ENCODE measurements at regions not wholly inside any gene's neighbourhood (a gene's known extent, or its start where the extent isn't known, plus 50 kb on each side); places are given as distances from the start of the nearest gene placed in this dataset.

GRCh38 chr3:104279617-104280016 is 1087.1 kb upstream of the ALCAM start:
- WGBS, 2 donors, result 66 to 71% methylated on average over 1 of the region's 1 CpG
- Histone ChIP-seq H3K27ac (no peak overlapping the region), H3K4me1 (no peaks in the 10 kb centered on the region), H3K4me3 (replicated peaks in 1 of 3) (no peak overlapping the region), H3K27me3 (no peaks in the 10 kb centered on the region), H3K36me3 (no peaks in the 10 kb centered on the region), H3K9me3 (no peaks in the 10 kb centered on the region)
- intact Hi-C loops (cut with DNase I), result no loop called here
- TF ChIP-seq CTCF (IDR thresholded peaks at IDR 0.05), result no peak
- no peak for DNase-seq

GRCh38 chr3:104281713-104282112 is 1085.0 kb upstream of the ALCAM start:
- no peak for DNase-seq
- Histone ChIP-seq H3K4me3 (replicated peaks in 1 of 3) (no peak overlapping the region), H3K27me3 (no peaks in the 10 kb centered on the region), H3K9me3 (no peaks in the 10 kb centered on the region), H3K36me3 (no peaks in the 10 kb centered on the region), H3K4me1 (no peaks in the 10 kb centered on the region), H3K27ac (no peak overlapping the region)
- no peak for TF ChIP-seq CTCF (IDR thresholded peaks at IDR 0.05)
- no peak for TF ChIP-seq POLR2A (IDR thresholded peaks at IDR 0.05)
- intact Hi-C loops (cut with DNase I), result no loop called here
- 89 to 95% methylated on average over 3 of the region's 3 CpGs for WGBS, 2 donors

- no peak for DNase-seq
- no peaks in the 10 kb centered on the region for H3K36me3 ChIP-seq
- 87 to 92% methylated on average over 5 of the region's 5 CpGs for WGBS, 2 donors
- no peak overlapping the region for H3K4me3 ChIP-seq (replicated peaks in 1 of 3)
- H3K27ac ChIP-seq, result no peak overlapping the region
- H3K9me3 ChIP-seq, result no peaks in the 10 kb centered on the region
- intact Hi-C loops (cut with DNase I), result no loop called here
- no peaks in the 10 kb centered on the region for H3K4me1 ChIP-seq
- TF ChIP-seq POLR2A (IDR thresholded peaks at IDR 0.05) (no peak), CTCF (IDR thresholded peaks at IDR 0.05) (no peak)
- H3K27me3 ChIP-seq, result no peaks in the 10 kb centered on the region
Measured at GRCh38 chr3:104286645-104287044, 1080.1 kb upstream of the ALCAM start.

GRCh38 chr3:104291437-104291851 is 1075.3 kb upstream of the ALCAM start:
- Histone ChIP-seq H3K4me3 (replicated peaks in 1 of 3) (no peak overlapping the region), H3K27me3 (no peaks in the 10 kb centered on the region), H3K27ac (no peak overlapping the region), H3K36me3 (no peaks in the 10 kb centered on the region), H3K9me3 (no peaks in the 10 kb centered on the region), H3K4me1 (no peaks in the 10 kb centered on the region)
- DNase-seq, result no peak
- intact Hi-C loops (cut with DNase I), result no loop called here
- WGBS, 2 donors, result 37 to 59% methylated on average over 3 of the region's 3 CpGs
- no peak for TF ChIP-seq CTCF (IDR thresholded peaks at IDR 0.05)
- TF ChIP-seq POLR2A (IDR thresholded peaks at IDR 0.05), result no peak

GRCh38 chr3:104291878-104292277 is 1074.8 kb upstream of the ALCAM start:
- Histone ChIP-seq H3K27ac (no peak overlapping the region), H3K4me1 (no peaks in the 10 kb centered on the region), H3K9me3 (no peaks in the 10 kb centered on the region), H3K27me3 (no peaks in the 10 kb centered on the region), H3K4me3 (replicated peaks in 1 of 3) (no peak overlapping the region), H3K36me3 (no peaks in the 10 kb centered on the region)
- intact Hi-C loops (cut with DNase I), result no loop called here
- TF ChIP-seq CTCF (IDR thresholded peaks at IDR 0.05), result no peak
- no peak for TF ChIP-seq POLR2A (IDR thresholded peaks at IDR 0.05)
- WGBS, 2 donors, result 27 to 28% methylated on average over 2 of the region's 2 CpGs
- DNase-seq, result no peak
